Neural crest cell (in vitro differentiated cells): ENCODE measurements at regions not wholly inside any gene's neighbourhood (a gene's known extent, or its start where the extent isn't known, plus 50 kb on each side); places are given as distances from the start of the nearest gene placed in this dataset.

Source experiments
- DNase-seq: peaks from one replicate; pipeline ENCODE4 v3.0.0; 2021; ENCODE audit warnings: low read depth, mixed read lengths, low spot score
- H3K27ac Mint-ChIP-seq: one replicate; pipeline ENCODE4 v1.8.0; 2021; ENCODE audit warnings: mild to moderate bottlenecking, mixed read lengths; ENCODE audit not compliant: unreplicated experiment
- H3K27me3 Mint-ChIP-seq: 2 replicates; pipeline ENCODE4 v1.8.0; 2021; ENCODE audit warnings: low read depth, mild to moderate bottlenecking, mixed read lengths
- H3K36me3 Mint-ChIP-seq: 2 replicates; pipeline ENCODE4 v1.8.0; 2021; ENCODE audit warnings: low read depth, mild to moderate bottlenecking, mixed read lengths
- H3K4me1 Mint-ChIP-seq: 2 replicates; pipeline ENCODE4 v1.8.0; 2021; ENCODE audit warnings: mixed read lengths
- H3K4me3 Mint-ChIP-seq: one replicate; pipeline ENCODE4 v1.8.0; 2021; ENCODE audit warnings: mild to moderate bottlenecking, mixed read lengths
- H3K9me3 Mint-ChIP-seq: 2 replicates; pipeline ENCODE4 v1.8.0; 2021; ENCODE audit warnings: mixed read lengths
- TF ChIP-seq, protein P1 (sequence below): fragments of 200-600 bp; sonication (generic); conservative IDR thresholded peaks from 2 replicates; pipeline ENCODE4 v1.5.0; 2021; ENCODE audit warnings: antibody characterized with exemption, mild to moderate bottlenecking

DNA sequence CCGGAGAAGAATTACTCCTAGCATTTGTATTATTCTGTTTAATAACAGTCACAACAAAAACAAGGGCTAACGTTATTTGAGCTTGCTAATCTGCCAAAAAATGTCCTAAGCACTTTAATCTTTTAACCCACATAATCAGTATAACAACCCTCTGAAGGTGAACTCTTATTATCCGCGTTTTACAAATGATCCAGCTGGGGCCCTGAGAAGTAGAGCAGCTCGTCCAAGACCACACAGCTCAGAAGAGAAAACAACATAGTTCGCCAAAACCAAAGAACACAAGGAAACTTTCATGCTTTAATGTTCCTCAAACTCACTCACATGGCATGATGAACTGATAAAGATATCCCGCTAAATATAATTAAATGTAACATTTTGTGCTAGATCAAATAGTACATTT, 159.7 kb upstream of the ZNF236 start:
- Mint-ChIP-seq H3K27ac (no peak overlapping the region), H3K4me1 (peaks cover 18% of the 10 kb centered on the region), H3K27me3 (no peaks in the 10 kb centered on the region), H3K4me3 (no peak overlapping the region), H3K36me3 (no peaks in the 10 kb centered on the region), H3K9me3 (no peaks in the 10 kb centered on the region)
- no peak for DNase-seq
- TF ChIP-seq, protein P1, sequence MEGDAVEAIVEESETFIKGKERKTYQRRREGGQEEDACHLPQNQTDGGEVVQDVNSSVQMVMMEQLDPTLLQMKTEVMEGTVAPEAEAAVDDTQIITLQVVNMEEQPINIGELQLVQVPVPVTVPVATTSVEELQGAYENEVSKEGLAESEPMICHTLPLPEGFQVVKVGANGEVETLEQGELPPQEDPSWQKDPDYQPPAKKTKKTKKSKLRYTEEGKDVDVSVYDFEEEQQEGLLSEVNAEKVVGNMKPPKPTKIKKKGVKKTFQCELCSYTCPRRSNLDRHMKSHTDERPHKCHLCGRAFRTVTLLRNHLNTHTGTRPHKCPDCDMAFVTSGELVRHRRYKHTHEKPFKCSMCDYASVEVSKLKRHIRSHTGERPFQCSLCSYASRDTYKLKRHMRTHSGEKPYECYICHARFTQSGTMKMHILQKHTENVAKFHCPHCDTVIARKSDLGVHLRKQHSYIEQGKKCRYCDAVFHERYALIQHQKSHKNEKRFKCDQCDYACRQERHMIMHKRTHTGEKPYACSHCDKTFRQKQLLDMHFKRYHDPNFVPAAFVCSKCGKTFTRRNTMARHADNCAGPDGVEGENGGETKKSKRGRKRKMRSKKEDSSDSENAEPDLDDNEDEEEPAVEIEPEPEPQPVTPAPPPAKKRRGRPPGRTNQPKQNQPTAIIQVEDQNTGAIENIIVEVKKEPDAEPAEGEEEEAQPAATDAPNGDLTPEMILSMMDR, result no peak

- H3K9me3 Mint-ChIP-seq, result no peaks in the 10 kb centered on the region
- H3K36me3 Mint-ChIP-seq, result no peaks in the 10 kb centered on the region
- peaks cover 25% of the 10 kb centered on the region for H3K4me1 Mint-ChIP-seq
- H3K27ac Mint-ChIP-seq, result no peak overlapping the region
- no peak overlapping the region for H3K4me3 Mint-ChIP-seq
- DNase-seq, result no peak
- H3K27me3 Mint-ChIP-seq, result no peaks in the 10 kb centered on the region
- TF ChIP-seq, protein P1, result no peak
Observed at GRCh38 chr18:76660571-76661192, 161.7 kb upstream of the ZNF236 start.

GRCh38 chr18:76658627-76659026, 163.6 kb upstream of the ZNF516 start:
- Mint-ChIP-seq H3K9me3 (no peaks in the 10 kb centered on the region), H3K4me1 (peaks cover 30% of the 10 kb centered on the region), H3K4me3 (no peak overlapping the region), H3K36me3 (no peaks in the 10 kb centered on the region), H3K27me3 (no peaks in the 10 kb centered on the region), H3K27ac (no peak overlapping the region)
- DNase-seq, result peak; percentile 48
- TF ChIP-seq, protein P1, result peak; percentile 57

DNA sequence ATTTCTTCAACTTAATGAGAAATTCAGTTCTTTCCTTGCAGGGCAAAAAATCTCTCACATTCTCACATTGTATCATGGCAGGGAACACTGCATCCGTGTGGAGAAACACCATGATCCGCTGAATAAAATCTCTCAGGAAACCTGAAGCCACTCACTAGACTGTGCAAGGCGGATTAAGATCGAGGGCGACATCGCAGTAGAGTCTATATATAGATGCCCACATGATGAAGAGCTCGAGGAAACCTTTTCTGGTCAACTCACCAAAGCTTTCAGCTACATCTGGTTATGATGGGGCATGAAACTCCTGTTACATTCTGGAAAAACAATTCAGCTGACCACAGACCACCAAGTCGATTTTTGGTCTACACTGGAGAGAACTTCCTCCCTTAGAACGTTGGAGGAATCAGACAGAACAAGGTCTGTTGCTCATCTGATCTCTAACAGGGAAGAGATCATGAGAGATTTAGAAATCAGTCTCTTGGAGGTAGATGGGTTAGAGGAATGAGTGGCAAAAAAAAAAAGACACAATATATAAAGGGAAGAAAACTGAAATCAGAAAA, 162.9 kb upstream of the ZNF516 start:
- Mint-ChIP-seq H3K4me1 (peaks cover 31% of the 10 kb centered on the region), H3K36me3 (no peaks in the 10 kb centered on the region), H3K4me3 (no peak overlapping the region), H3K27ac (no peak overlapping the region), H3K27me3 (no peaks in the 10 kb centered on the region), H3K9me3 (no peaks in the 10 kb centered on the region)
- DNase-seq, result no peak
- TF ChIP-seq, protein P1, result no peak

DNA sequence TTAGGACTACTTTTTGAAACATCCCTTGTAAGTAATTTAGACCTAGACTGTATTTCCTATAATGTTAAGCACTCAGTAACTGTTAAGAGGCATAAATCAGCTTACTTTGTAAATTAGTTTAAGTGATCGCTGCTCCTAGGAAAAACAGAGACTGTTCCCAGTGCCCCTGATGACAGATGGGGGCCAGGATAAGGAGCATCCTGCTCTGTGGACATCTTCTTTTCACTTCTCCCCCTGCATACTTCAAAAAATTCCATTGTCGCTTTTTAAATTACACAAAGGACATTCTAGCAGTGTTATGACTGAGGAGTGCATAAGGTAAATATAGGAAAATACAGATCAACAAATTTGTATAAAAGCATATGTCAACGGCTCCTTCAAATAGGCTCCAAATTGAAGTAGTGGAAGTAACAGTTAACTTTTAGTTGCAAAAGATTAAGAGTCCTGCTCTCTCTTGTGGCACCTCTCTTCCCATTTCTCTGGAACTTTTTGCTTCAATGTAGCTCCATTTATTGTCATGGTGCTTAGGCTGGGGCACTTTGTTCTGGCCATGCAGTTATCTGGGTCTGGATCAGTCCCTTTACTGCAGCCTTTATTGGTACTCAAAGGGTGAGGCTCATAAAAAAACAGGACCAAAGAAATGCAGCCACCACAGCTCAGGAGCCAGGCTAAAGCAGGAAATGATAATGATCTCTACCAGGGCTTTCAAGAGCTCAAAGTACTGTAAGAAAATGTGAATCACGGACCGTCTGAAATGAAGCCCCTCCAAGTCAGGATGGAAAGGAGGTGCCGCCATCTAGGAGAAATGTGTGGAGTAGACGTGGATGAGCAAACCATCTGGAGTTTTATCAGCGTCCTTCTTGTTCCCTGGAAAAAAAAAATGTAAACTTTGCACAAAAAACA, 162.1 kb upstream of the ZNF516 start:
- no peaks in the 10 kb centered on the region for H3K27me3 Mint-ChIP-seq
- TF ChIP-seq, protein P1, result no peak

More for the DNA sequence above, 162.1 kb upstream of the ZNF516 start:
- Mint-ChIP-seq H3K4me3 (no peak overlapping the region), H3K27ac (no peak overlapping the region), H3K4me1 (peaks cover 31% of the 10 kb centered on the region), H3K9me3 (no peaks in the 10 kb centered on the region), H3K36me3 (no peaks in the 10 kb centered on the region)
- DNase-seq, result no peak
